Lower leg skin (tissue), 3 donors: ENCODE measurements at regions not wholly inside any gene's neighbourhood (a gene's known extent, or its start where the extent isn't known, plus 50 kb on each side); places are given as distances from the start of the nearest gene placed in this dataset.

Experiments used
- POLR2A ChIP-seq, 2 donors: fragments of 450-650 bp; IDR thresholded peaks; one replicate each; pipeline ENCODE4 v1.6.1; 2016 to 2017; ENCODE audit warnings: antibody characterized with exemption in 2 of 2, mild to moderate bottlenecking in 1 of 2, moderate library complexity in 1 of 2
- TF ChIP-seq, protein P1 (sequence below), 3 donors: fragments of 450-650 bp; IDR thresholded peaks; one replicate each; pipeline ENCODE4 v1.5.1; 2016; ENCODE audit warnings: antibody characterized with exemption in 3 of 3, mild to moderate bottlenecking in 3 of 3, moderate library complexity in 2 of 3

DNA sequence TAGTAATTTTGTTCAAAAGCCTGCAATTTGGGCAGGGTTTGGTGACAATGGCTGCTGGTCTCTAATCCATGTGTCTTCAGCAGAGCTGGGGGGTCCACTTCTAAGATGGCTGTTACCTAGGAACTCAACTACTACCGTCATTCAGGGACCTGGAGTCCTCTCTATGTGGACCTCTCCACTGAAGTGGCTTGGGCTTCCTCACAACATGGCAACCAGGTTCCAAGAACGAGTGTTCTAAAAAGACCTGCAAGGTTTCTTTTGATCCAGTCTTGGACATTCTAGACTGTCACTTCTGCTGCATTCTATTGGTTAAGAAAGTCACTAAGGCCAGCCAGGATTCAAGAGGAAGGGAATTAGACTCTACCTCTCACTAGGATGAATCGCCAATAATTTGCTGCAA, 387.0 kb downstream of the NXPE2 start:
- TF ChIP-seq, protein P1, sequence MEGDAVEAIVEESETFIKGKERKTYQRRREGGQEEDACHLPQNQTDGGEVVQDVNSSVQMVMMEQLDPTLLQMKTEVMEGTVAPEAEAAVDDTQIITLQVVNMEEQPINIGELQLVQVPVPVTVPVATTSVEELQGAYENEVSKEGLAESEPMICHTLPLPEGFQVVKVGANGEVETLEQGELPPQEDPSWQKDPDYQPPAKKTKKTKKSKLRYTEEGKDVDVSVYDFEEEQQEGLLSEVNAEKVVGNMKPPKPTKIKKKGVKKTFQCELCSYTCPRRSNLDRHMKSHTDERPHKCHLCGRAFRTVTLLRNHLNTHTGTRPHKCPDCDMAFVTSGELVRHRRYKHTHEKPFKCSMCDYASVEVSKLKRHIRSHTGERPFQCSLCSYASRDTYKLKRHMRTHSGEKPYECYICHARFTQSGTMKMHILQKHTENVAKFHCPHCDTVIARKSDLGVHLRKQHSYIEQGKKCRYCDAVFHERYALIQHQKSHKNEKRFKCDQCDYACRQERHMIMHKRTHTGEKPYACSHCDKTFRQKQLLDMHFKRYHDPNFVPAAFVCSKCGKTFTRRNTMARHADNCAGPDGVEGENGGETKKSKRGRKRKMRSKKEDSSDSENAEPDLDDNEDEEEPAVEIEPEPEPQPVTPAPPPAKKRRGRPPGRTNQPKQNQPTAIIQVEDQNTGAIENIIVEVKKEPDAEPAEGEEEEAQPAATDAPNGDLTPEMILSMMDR (IDR thresholded peaks at IDR 0.05): no peak
- TF ChIP-seq POLR2A (IDR thresholded peaks at IDR 0.05): no peak
